ENCODE measurements at regions not wholly inside any gene's neighbourhood (a gene's known extent, or its start where the extent isn't known, plus 50 kb on each side); places are given as distances from the start of the nearest gene placed in this dataset.

DNA sequence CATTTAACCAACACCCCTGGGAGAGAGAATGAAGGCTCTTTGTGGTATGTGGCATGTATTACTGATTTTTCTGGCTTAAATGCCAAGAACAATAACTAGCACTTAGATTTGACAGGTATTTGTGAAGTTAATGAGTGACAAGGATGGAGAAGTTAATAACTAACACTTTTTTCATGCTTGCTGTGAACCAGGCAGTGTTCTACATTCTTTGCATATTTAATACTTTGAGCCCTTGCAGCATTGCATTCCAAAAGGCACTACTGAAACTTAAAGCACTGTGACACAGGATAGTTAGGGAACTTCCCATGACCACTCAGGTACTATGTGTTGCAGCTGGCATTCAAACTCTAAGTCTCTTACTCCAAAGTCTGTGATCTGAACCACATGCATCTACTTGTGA is 650.6 kb downstream of the ZPLD1 start:
- no peak overlapping the region for H3K4me3 ChIP-seq (replicated peaks; ENCODE audit: insufficient read depth, low read length)
- H3K27me3 ChIP-seq (ENCODE audit: insufficient read depth, poor library complexity, severe bottlenecking): no peaks in the 10 kb centered on the region
- DNase-seq (ENCODE audit: low read depth in 1 of 2, low spot score in 1 of 2): no peak
- no peak overlapping the region for H3K27ac ChIP-seq (replicated peaks)
- TF ChIP-seq, protein P1, sequence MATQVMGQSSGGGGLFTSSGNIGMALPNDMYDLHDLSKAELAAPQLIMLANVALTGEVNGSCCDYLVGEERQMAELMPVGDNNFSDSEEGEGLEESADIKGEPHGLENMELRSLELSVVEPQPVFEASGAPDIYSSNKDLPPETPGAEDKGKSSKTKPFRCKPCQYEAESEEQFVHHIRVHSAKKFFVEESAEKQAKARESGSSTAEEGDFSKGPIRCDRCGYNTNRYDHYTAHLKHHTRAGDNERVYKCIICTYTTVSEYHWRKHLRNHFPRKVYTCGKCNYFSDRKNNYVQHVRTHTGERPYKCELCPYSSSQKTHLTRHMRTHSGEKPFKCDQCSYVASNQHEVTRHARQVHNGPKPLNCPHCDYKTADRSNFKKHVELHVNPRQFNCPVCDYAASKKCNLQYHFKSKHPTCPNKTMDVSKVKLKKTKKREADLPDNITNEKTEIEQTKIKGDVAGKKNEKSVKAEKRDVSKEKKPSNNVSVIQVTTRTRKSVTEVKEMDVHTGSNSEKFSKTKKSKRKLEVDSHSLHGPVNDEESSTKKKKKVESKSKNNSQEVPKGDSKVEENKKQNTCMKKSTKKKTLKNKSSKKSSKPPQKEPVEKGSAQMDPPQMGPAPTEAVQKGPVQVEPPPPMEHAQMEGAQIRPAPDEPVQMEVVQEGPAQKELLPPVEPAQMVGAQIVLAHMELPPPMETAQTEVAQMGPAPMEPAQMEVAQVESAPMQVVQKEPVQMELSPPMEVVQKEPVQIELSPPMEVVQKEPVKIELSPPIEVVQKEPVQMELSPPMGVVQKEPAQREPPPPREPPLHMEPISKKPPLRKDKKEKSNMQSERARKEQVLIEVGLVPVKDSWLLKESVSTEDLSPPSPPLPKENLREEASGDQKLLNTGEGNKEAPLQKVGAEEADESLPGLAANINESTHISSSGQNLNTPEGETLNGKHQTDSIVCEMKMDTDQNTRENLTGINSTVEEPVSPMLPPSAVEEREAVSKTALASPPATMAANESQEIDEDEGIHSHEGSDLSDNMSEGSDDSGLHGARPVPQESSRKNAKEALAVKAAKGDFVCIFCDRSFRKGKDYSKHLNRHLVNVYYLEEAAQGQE (IDR thresholded peaks at IDR 0.05; ENCODE audit: insufficient replicate concordance, low read depth): no peak
- TF ChIP-seq GABPA (IDR thresholded peaks at IDR 0.05; ENCODE audit: low read depth) (no peak), POLR2AphosphoS5 (IDR thresholded peaks at IDR 0.05; ENCODE audit: low read depth) (no peak), SPI1 (IDR thresholded peaks at IDR 0.05; ENCODE audit: borderline replicate concordance, low read depth) (no peak)
- TF ChIP-seq, protein P2, sequence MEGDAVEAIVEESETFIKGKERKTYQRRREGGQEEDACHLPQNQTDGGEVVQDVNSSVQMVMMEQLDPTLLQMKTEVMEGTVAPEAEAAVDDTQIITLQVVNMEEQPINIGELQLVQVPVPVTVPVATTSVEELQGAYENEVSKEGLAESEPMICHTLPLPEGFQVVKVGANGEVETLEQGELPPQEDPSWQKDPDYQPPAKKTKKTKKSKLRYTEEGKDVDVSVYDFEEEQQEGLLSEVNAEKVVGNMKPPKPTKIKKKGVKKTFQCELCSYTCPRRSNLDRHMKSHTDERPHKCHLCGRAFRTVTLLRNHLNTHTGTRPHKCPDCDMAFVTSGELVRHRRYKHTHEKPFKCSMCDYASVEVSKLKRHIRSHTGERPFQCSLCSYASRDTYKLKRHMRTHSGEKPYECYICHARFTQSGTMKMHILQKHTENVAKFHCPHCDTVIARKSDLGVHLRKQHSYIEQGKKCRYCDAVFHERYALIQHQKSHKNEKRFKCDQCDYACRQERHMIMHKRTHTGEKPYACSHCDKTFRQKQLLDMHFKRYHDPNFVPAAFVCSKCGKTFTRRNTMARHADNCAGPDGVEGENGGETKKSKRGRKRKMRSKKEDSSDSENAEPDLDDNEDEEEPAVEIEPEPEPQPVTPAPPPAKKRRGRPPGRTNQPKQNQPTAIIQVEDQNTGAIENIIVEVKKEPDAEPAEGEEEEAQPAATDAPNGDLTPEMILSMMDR (IDR thresholded peaks at IDR 0.05; ENCODE audit: insufficient read depth, low read length): no peak

DNA sequence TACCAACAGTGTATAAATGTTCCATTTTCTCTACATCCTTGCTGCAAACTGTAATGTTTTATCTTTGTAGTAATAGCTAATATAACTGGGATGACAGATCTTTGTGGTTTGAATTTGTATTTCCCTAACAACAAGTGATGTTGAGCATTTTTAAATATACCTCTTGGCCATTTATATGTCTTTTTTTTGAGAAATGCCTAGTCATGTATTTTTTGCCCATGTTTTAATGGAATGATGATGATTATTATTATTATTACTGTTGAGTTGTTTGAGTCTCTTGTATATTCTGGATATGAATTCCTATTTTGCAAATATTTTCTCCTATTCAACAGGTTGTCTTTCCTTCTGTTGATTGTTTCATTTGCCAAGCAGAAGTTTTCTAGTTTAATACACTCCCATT is 654.9 kb downstream of the ZPLD1 start:
- H3K27ac ChIP-seq (replicated peaks): no peak overlapping the region
- no peak for DNase-seq (ENCODE audit: low read depth in 1 of 2, low spot score in 1 of 2)
- TF ChIP-seq, protein P1 (IDR thresholded peaks at IDR 0.05; ENCODE audit: insufficient replicate concordance, low read depth): no peak
- TF ChIP-seq POLR2AphosphoS5 (IDR thresholded peaks at IDR 0.05; ENCODE audit: low read depth): no peak
- H3K27me3 ChIP-seq (ENCODE audit: insufficient read depth, poor library complexity, severe bottlenecking): no peaks in the 10 kb centered on the region
- H3K4me3 ChIP-seq (replicated peaks; ENCODE audit: insufficient read depth, low read length): no peak overlapping the region

DNA sequence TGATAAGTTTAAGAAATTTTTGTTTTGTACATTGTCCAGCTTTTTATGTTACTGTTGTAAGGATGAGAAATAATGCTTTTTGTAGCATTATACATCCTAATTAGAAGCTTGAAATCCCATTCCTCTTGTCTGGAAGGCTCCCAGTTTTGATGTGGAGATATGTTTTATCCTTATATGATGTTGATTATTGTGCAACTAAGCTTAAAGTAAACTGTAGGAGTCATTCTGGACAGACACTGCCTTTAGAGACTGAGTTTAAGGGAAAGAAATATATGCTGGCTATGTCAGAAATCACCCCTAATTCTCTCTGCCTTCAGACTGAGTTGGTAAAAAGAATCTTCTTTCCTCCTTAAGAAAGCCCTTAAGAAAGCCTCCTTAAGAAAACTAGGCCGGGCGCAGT is 670.4 kb downstream of the ZPLD1 start:
- no peak for DNase-seq (ENCODE audit: low read depth in 1 of 2, low spot score in 1 of 2)
- H3K27me3 ChIP-seq (ENCODE audit: insufficient read depth, poor library complexity, severe bottlenecking): no peaks in the 10 kb centered on the region
- TF ChIP-seq GABPA (IDR thresholded peaks at IDR 0.05; ENCODE audit: low read depth) (no peak), SPI1 (IDR thresholded peaks at IDR 0.05; ENCODE audit: borderline replicate concordance, low read depth) (no peak), POLR2AphosphoS5 (IDR thresholded peaks at IDR 0.05; ENCODE audit: low read depth) (no peak)
- TF ChIP-seq, protein P1 (IDR thresholded peaks at IDR 0.05; ENCODE audit: insufficient replicate concordance, low read depth): no peak
- TF ChIP-seq, protein P2 (IDR thresholded peaks at IDR 0.05; ENCODE audit: insufficient read depth, low read length): no peak
- H3K4me3 ChIP-seq (replicated peaks; ENCODE audit: insufficient read depth, low read length): no peak overlapping the region
- no peak overlapping the region for H3K27ac ChIP-seq (replicated peaks)

DNA sequence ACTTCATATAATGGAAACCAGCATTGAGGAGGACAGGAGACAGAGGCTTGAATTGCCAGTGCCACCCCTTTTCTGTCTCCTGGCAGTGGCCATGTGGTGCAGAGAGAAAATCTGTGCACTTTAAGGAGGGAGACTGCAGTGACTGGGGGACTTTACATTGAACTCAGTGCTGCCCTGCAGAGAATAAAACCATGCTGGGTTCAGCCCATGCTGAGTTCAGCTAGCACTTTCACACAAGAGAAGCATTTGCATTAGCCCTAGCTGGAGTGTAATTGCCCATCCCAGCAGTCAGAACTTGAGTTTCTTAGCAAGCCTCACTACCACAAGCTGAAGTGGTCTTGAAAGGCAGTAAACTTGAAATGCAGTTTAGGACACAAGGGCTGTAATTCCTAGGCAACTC is 677.5 kb downstream of the ZPLD1 start:
- no peak overlapping the region for H3K4me3 ChIP-seq (replicated peaks; ENCODE audit: insufficient read depth, low read length)
- H3K27me3 ChIP-seq (ENCODE audit: insufficient read depth, poor library complexity, severe bottlenecking): no peaks in the 10 kb centered on the region
- no peak for DNase-seq (ENCODE audit: low read depth in 1 of 2, low spot score in 1 of 2)
- H3K27ac ChIP-seq (replicated peaks): no peak overlapping the region
- TF ChIP-seq POLR2AphosphoS5 (IDR thresholded peaks at IDR 0.05; ENCODE audit: low read depth) (no peak), SPI1 (IDR thresholded peaks at IDR 0.05; ENCODE audit: borderline replicate concordance, low read depth) (no peak), GABPA (IDR thresholded peaks at IDR 0.05; ENCODE audit: low read depth) (no peak)
- TF ChIP-seq, protein P2 (IDR thresholded peaks at IDR 0.05; ENCODE audit: insufficient read depth, low read length): no peak
- TF ChIP-seq, protein P1 (IDR thresholded peaks at IDR 0.05; ENCODE audit: insufficient replicate concordance, low read depth): no peak

Measured in HL-60 (cell line).